HG03097 (cell line): ENCODE measurements at regions not wholly inside any gene's neighbourhood (a gene's known extent, or its start where the extent isn't known, plus 50 kb on each side); places are given as distances from the start of the nearest gene placed in this dataset.
"Not testable (repeated sequence)": the region's sequence is repeated elsewhere in the genome, so short reads cannot be mapped to it uniquely, and the experiment has no call there.

Source experiments
- ATAC-seq: cut with Tn5 transposase; IDR thresholded peaks from one replicate; pipeline ENCODE4 v1.9.1; 2021; ENCODE audit not compliant: unreplicated experiment, low FRiP score

DNA sequence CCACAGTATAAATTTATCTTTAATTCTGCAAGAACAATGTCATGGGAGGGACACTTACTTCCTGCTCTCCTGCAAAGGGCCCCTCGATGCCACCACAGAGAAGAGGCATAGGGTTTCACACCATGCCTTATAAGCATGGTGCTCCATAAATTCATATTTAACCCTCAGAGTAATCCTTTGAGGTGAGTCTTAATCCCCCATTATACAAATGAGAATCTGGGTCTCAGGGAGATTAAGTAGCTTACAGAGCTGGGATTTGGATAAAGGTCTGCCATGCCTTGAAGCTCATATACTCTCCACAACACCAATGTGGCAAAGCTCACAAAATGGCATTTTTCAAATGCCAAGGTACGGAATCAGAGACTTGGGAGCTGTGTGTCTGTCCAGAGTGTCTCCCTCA lies 268.5 kb upstream of the CCL2 start:
- no peak for ATAC-seq

DNA sequence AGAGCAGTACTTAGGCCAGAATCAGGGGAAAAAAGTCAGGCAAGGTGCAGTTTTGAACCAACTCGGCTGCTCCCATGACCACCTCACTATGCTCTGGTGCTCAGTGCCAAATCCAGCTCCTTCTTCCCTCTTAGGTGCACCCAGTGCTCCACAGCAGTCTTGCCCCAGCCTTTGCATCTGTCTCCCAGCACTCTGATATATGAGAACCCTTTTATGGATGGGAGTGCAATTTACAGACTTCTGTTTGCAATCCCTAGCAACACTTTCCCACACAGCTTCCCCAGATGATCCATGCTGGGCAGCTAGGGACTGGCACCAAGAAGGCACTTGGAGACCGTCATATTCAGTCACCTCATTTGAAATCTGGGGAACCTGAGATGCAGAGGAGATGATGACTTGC lies 267.9 kb upstream of the CCL2 start:
- ATAC-seq = no peak

DNA sequence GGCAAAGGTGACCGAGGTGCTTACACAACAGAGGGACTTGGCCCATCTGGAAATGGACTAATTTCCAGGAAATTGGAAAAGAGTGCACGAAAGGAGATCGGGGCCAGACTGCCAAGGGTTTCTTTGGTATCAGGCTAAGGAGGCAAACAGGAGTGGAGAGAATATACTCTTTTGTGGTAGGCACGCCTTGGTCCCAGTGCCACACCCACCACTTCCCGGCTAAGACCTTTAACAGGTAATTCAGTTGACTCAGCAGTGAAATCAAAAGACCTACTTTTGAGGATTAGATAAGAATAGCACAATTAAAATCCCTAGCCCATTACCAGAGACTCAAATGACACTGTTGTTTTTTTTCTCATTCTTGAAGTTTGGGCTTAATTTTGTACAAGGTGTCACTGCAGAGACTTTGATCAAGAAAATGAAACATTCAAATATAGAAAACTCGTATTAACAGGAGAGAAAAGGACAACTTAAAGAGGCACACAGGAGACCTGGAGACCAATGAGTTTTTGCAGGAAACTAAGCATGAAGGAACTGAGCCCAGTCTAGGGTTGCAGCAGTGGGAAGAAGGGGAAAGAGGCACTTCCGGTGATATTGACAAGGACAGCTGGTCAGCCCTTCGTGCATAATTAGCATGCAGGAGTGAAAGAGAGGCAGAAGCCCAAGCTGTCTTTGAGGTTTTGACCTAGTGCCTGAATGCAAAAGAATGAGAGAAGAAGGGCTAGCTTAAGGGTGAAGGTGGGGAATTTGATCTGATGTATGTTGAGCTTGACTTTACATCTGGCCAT lies 265.5 kb upstream of the CCL2 start:
- no peak for ATAC-seq

DNA sequence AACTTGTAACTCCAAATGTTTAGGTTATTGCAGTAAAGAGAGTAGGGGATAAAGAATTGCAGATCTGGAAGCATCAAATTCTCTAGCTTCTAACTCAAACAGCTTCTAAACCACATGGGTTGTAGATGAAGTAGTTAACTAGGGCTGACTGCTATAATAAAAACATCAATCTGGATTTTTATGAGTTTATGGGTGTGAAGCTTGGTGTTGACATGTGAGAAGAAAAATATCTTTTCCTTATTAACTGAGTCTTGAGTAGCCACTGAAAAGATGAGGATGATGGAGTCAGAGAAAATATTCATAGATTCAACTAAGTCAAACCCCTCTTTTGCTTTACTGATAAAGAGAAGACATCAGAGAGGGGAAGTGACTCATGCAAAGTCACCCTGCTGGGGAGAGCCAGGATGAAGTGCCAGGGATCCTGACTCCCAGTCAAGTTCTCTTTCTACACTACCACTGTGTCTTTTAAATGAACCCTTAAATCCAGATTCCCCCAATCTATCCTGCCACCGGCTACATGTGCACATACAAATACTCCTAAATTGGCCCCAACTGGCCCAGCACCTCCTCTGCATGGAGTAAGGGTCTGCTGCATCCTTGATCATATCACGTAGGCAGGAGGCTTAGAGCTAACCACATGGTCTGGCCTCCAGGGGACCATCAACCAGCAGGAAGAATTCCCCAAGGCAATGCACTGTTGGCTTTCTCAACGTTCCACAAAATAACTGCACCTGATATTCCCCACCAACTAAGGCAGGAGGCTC lies 264.0 kb upstream of the CCL2 start:
- ATAC-seq = no peak

DNA sequence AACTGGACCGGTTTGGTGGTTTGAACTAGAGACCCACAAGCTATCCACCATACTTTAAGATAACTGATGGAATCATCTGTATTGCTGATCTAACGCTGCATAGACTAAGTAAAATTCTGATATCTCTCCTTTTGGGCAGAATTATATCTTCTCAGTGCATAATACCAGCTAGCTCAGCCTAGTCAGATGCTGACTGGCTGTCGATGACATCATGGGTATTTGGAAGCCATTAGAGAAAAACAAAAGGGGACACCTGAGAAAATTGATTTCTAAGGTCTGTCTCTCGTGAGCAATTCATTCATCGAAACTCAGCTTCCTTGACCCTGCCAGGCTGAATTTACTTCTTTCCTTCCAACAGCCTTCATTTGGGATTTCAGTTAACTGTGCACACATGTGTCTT lies 263.0 kb upstream of the CCL2 start:
- no peak for ATAC-seq

DNA sequence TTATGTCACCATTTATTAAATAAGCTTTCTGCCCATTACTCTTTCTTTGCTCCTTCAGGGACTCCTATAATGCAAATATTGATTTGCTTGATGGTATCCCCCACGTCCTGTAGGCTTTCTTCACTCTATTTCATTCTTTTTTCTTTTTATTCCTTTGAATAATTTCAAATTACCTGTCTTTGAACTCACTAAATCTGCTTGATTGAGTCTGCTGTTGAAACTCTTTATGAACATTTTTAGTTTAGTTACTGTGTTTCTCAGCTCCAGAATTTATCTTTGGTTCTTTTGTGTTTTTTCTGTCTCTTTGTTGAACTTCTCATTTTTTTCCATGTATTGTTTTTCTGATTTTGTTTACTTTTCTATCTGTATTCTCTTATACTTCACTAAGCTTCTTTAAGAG lies 254.4 kb upstream of the CCL2 start:
- ATAC-seq = no peak

DNA sequence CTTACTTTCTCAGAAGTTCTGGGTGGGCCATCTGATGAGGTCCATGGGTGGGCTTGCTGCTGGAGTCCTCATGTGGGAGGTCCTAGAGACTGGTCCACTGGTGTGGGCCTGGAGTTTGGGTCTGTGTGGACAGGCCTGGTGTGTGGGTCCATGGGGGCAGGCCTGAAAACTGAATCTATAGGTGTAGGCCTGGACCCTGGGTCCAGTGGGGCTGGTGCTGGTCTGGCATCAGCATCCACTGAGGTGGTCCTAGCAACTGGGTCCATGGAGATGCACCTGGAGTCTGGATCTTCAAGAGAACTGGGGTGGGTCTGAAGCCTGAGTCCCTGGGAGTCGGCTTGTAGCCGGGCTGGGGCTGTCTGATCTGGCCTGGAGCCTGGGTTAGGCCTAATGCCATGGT lies 253.8 kb upstream of the CCL2 start:
- no peak for ATAC-seq

DNA sequence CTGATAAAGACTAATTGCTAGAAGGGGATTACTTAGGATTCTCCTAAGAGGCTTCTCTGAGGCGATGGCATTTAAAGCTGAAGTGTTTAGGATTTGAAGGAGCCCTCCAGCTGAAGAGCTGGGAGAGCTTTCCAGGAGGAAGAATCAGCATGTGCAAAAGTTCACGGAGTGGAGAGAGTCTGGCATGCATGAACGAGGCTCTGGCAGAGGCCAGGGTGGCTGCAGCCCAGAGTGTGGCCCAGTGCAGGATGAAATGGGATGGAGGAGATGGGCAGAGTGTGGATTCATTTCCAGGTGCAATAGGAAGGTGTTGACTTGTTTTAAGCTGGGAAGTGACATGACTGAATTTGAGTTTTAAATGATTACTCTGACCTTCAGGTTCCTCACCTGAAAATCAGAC lies 249.0 kb upstream of the CCL2 start:
- ATAC-seq = no peak

DNA sequence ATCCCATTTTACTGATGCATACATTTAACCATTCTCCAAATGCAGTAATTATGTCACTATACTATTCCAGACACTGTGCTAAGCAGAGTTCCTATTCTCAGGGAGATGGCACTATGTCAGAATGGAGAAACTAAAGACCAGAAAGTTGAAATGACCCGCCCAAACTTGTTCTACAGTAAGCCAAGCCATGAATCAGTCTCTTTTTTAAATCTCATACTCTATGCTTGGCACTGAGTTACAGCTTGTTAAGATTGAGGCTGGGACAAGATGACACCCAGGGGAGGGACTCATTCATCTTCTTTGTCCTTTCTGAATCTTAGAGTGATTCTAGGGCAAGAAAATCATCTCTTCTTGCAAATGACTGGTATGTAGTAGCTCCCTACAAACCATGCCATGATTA lies 247.0 kb upstream of the CCL2 start:
- no peak for ATAC-seq

DNA sequence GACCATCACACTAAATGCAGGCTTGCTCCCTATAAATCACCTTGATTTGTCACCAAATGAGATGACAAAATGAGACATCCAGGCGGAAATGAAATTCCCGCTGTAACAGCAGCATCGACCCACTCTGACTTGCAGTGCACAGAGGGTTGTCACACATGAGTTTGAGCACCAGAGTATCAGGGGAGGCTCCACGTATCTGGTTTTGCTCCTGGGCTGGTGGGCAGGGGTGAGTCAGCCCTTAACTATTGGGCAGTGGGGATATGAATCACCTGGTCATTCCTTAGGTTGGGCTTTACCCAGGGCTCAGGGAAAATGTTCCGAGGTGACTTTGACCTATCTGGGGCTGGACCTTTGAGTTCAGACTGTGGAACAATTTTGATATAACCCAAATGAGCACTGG lies 245.2 kb upstream of the CCL2 start:
- ATAC-seq = no peak

DNA sequence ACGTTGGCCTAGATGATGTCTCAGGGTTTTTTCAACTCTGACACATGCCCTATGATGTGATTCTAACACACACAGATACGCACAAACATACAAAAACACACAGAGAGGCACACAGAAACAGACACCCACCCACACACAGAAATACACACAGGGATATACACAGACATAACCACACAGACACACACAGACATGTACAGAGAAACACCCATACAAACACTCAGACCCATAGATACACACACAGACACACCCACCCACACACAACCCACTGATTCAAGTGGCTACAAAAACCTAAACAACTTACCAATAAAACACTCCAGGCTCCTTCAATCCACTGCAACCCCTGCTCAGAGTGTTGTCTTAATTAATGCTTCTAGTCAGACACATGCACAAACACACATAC lies 244.6 kb upstream of the CCL2 start:
- ATAC-seq = no peak

DNA sequence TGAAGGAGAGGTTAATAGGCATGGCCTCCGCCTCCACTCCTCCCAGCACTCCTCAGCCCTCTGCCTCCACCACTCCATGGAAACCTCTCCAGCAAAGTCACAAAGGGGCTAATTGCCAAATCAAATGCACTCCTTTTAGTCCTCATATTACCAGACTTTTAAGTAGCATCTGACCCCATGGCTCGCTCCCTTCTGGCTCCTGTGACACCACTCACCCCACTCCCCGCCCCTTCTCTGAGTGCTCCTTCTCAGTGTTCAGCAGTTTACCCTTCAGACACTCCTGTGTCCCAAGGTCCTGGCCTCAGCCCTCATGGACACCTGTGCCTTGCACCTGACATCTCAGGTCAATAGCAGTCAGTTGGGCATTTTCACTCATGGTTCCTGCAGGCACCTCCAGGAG lies 243.5 kb upstream of the CCL2 start:
- no peak for ATAC-seq

DNA sequence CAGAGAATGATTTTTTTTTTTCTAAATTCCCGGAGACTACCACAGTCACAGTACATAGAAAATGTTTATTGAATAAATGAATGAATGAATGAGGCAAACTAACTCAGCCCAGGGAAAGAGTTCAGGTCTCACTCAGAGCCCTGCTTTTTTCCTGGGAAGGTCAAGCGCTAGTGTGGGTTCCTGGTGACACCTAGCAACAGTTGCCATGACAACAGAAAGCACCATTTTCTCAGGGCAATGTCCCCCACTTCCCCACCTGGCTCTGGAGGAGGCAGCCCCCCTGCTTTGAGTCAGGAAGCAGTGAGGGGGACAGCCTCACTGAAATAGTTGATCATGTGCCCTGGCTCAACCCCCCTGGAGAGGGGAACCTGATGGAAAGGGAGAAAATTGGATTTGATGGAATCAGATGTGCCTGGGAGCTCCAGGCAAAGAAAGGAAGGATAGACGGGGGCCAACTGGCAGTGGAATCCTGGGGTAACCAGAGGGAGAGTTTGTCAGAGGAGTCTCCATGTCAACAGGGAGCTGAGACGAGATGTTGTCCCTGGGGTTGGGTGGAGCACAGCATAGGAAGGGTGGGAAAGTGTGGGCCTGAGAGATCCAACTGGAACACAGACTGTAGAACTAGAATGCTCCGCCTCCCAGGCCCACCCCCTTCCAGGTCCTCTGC lies 242.2 kb upstream of the CCL2 start:
- no peak for ATAC-seq

DNA sequence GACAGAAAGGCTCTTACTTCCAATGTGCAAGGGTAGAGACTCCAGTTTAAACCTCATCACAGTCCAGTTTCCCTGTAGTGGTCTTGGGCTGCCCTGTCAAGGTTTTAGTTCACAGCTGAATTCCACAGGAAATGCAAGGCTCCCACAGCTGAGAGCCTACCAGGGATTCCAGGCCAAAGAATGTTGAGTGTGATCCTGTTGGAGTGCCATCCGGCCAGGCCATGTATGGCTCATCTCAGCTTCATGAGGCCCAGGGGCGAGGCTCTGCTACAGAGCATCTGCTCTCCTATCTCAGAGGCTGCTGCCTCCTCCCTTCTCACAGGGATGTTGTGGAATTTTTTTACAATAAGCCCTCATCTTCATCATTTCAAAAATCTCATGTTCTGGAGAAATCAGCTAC lies 239.8 kb upstream of the CCL2 start:
- no peak for ATAC-seq

DNA sequence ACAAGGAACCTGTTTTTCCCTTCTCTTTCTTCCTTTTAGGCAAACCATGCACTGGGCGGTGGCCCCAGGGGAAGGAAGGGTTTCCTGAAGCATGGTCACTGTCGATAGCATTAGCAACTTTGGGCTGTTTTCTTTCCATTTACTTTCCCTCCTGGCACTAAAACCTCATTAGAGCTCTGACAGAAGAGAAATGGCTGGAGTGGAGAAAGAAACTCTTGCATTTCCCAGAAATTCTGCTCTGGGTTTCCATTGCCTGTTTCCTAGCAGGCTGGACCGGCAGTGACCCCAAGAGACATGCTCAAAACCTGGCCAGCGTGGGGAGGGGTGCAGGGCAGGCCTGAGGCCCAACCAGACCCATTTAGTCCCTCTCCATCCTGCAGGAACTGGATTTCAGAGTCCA lies 230.7 kb upstream of the CCL2 start:
- ATAC-seq = no peak

DNA sequence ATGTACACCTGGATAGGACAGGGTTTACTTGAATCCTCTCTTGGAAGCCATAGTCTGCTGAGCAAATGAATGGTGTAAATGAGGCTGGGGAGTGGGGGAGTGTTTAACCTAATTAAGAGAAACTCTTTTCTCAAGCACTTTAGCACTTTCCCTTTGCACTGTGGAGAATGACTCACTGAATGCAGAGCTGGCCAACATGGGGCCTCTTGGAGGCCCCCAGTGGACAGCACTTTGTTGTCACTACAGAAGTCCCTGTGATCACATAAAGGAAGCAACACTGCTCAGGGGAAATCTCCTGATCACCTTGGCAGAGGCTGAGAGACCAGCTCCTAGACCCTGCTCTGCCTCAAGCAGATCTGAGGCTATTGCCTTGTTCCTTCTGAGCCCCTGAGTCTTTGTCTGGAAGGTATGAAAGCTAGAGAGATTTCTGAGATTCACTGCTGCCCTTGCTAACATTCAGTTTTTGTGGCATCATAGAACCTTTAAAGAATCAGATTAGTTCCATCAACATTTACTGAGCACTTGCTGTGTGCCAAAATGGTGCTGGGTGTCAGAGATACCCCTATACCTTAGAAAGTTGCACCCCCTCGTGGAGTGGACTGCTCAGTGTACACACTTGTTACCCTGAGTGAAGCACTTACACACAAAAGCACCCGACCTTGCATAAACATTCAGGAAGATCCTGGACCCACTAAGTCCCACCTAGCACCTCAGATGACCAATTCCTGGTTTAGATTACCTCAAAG lies 230.1 kb upstream of the CCL2 start:
- no peak for ATAC-seq

DNA sequence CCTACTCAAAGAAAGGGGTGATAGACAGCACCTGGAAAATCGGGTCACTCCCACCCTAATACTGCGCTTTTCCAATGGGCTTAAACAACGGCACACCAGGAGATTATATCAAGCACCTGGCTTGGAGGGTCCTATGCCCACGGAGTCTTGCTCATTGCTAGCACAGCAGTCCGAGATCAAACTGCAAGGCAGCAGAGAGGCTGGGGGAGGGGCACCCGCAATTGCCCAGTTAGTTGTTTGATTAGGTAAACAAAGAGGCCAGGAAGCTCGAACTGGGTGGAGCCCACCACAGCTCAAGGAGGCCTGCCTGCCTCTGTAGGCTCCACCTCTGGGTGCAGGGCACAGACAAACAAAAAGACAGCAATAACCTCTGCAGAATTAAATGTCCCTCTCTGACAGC lies 224.5 kb upstream of the CCL2 start:
- not testable (repeated sequence) for ATAC-seq

DNA sequence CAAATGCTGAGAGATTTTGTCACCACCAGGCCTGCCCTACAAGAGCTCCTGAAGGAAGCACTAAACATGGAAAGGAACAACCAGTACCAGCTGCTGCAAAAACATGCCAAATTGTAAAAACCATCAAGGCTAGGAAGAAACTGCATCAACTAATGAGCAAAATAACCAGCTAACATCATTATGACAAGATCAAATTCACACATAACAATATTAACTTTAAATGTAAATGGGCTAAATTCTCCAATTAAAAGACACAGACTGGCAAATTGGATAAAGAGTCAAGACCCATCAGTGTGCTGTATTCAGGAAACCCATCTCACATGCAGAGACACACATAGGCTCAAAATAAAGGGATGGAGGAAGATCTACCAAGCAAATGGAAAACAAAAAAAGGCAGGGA lies 222.8 kb upstream of the CCL2 start:
- not testable (repeated sequence) for ATAC-seq

DNA sequence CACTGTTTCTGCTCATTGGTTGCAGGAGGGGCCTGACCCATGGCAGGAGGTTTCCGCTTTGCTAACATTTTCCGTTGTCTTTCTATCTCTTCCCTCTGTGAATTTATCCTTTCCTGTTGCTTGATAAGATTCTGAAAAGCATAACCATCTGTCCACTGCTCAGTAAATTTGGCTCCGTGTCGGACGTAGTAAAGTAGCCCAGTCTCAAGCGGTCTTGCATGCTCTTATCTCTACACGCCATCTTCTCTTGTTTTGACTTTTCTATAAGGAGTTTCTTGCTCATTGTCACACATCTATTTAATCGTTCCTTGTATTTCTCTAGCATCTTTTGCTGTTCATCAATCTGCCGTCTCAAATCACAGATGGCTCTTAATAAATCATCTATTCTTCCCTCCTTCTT lies 216.3 kb upstream of the CCL2 start:
- not testable (repeated sequence) for ATAC-seq

DNA sequence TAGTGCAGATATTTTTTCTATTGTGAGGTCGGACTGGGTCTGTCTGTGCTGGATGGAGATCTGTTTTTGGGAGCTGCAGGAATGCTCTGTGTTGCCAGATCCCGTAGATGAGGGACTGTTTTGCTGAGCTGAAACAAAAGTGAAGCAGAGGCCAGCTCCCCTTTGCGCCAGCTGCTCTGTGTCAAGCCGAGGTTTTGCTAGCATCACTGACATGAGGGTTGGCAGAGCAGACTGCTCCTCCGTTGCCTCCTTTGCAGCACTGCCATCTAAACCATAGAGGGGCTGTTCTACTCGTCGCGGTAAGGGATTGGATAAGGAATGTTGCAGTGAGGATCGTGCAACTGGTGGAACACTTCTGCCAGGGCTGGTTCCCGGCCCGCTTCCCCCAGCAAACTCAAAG lies 215.9 kb upstream of the CCL2 start:
- not testable (repeated sequence) for ATAC-seq
